ENCODE measurements at regions not wholly inside any gene's neighbourhood (a gene's known extent, or its start where the extent isn't known, plus 50 kb on each side); places are given as distances from the start of the nearest gene placed in this dataset.

GRCh38 chr3:31278532-31278931 lies 254.2 kb upstream of the STT3B start:
- Histone ChIP-seq H3K27me3 (ENCODE audit: control insufficient read depth, insufficient read depth, low read length) (no peaks in the 10 kb centered on the region), H3K36me3 (ENCODE audit: control insufficient read depth, insufficient read depth, low read length) (no peaks in the 10 kb centered on the region), H3K4me3 (ENCODE audit: low read depth, low read length) (no peak overlapping the region)
- FAIRE-seq: no peak
- peak; percentile 28 for DNase-seq (ENCODE audit: low read depth)
- TF ChIP-seq CTCF (IDR thresholded peaks at IDR 0.05; ENCODE audit: insufficient read depth, low read length, severe bottlenecking): no peak

- H3K27me3 ChIP-seq (ENCODE audit: control insufficient read depth, insufficient read depth, low read length): no peaks in the 10 kb centered on the region
- no peak for TF ChIP-seq CTCF (IDR thresholded peaks at IDR 0.05; ENCODE audit: insufficient read depth, low read length, severe bottlenecking)
- DNase-seq (ENCODE audit: low read depth): no peak
- FAIRE-seq: no peak
- H3K4me3 ChIP-seq (ENCODE audit: low read depth, low read length): no peak overlapping the region
- no peaks in the 10 kb centered on the region for H3K36me3 ChIP-seq (ENCODE audit: control insufficient read depth, insufficient read depth, low read length)
Measured at GRCh38 chr3:31284776-31285175, 247.9 kb upstream of the STT3B start.

- FAIRE-seq: no peak
- TF ChIP-seq CTCF (IDR thresholded peaks at IDR 0.05; ENCODE audit: insufficient read depth, low read length, severe bottlenecking): no peak
- H3K36me3 ChIP-seq (ENCODE audit: control insufficient read depth, insufficient read depth, low read length): no peaks in the 10 kb centered on the region
- H3K27me3 ChIP-seq (ENCODE audit: control insufficient read depth, insufficient read depth, low read length): no peaks in the 10 kb centered on the region
- no peak overlapping the region for H3K4me3 ChIP-seq (ENCODE audit: low read depth, low read length)
- no peak for DNase-seq (ENCODE audit: low read depth)
Measured at GRCh38 chr3:31285833-31286486, 246.8 kb upstream of the STT3B start.

- no peak for DNase-seq (ENCODE audit: low read depth)
- FAIRE-seq: no peak
Measured at GRCh38 chr3:31288224-31288623, 244.5 kb upstream of the STT3B start.

GRCh38 chr3:31288641-31289100 lies 244.1 kb upstream of the STT3B start:
- no peak for TF ChIP-seq CTCF (IDR thresholded peaks at IDR 0.05; ENCODE audit: insufficient read depth, low read length, severe bottlenecking)
- no peaks in the 10 kb centered on the region for H3K27me3 ChIP-seq (ENCODE audit: control insufficient read depth, insufficient read depth, low read length)
- DNase-seq (ENCODE audit: low read depth) (peak; percentile 88), FAIRE-seq (peak; percentile 52)
- H3K36me3 ChIP-seq (ENCODE audit: control insufficient read depth, insufficient read depth, low read length): no peaks in the 10 kb centered on the region
- no peak overlapping the region for H3K4me3 ChIP-seq (ENCODE audit: low read depth, low read length)

More at GRCh38 chr3:31288224-31288623, 244.5 kb upstream of the STT3B start:
- TF ChIP-seq CTCF (IDR thresholded peaks at IDR 0.05; ENCODE audit: insufficient read depth, low read length, severe bottlenecking): no peak
- no peaks in the 10 kb centered on the region for H3K36me3 ChIP-seq (ENCODE audit: control insufficient read depth, insufficient read depth, low read length)
- H3K4me3 ChIP-seq (ENCODE audit: low read depth, low read length): no peak overlapping the region
- H3K27me3 ChIP-seq (ENCODE audit: control insufficient read depth, insufficient read depth, low read length): no peaks in the 10 kb centered on the region

GRCh38 chr3:31289584-31289983 lies 243.1 kb upstream of the STT3B start:
- H3K36me3 ChIP-seq (ENCODE audit: control insufficient read depth, insufficient read depth, low read length): no peaks in the 10 kb centered on the region
- no peak overlapping the region for H3K4me3 ChIP-seq (ENCODE audit: low read depth, low read length)
- H3K27me3 ChIP-seq (ENCODE audit: control insufficient read depth, insufficient read depth, low read length): no peaks in the 10 kb centered on the region
- DNase-seq (ENCODE audit: low read depth) (no peak), FAIRE-seq (no peak)
- TF ChIP-seq CTCF (IDR thresholded peaks at IDR 0.05; ENCODE audit: insufficient read depth, low read length, severe bottlenecking): no peak

Measured in bronchial epithelial cell (primary cell).